ENCODE measurements at regions not wholly inside any gene's neighbourhood (a gene's known extent, or its start where the extent isn't known, plus 50 kb on each side); places are given as distances from the start of the nearest gene placed in this dataset.

DNA sequence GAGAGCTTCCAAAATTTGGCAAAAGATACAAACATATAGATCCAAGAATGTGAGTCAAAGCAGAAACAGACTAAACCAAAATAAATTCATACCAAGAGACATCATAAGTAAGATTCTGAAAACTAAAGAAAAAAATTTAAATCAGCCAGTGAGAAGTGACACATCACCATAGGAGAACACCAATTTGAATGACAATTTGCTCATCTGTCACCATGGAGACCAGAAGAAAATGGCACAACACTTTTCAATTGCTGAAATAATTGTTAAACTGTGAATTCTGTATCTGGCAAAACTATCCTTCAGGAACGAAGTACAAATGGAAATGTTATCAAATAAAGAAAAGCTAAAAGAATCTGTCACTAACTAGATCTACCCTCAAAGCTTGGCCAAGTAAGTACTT lies 864.3 kb downstream of the BRD1 start:
- H3K4me3 ChIP-seq (replicated peaks; ENCODE audit: insufficient read depth, low read length) = no peak overlapping the region
- DNase-seq (ENCODE audit: low read depth in 1 of 2, low spot score in 1 of 2) = no peak
- no peak for TF ChIP-seq GABPA (IDR thresholded peaks at IDR 0.05; ENCODE audit: low read depth)
- no peaks in the 10 kb centered on the region for H3K27me3 ChIP-seq (ENCODE audit: insufficient read depth, poor library complexity, severe bottlenecking)
- no peak overlapping the region for H3K27ac ChIP-seq (replicated peaks)

DNA sequence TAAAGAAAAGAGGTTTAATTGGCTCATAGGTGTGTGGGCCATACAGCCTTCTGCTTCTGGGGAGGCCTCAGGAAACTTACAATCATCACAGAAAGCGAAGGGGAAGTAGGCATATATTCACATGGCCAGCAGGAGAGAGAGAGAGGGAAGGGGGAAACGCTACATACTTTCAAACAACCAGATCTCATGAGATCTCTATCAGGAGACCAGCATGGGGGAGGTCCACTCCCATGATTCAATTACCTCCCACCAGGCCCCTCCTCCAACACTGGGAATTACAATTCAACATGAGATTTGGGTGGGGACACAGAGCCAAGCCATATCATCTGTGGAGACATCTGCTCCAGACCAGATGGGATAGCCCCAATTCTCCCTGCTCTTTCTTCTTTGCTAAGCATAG lies 866.0 kb downstream of the BRD1 start:
- no peak overlapping the region for H3K4me3 ChIP-seq (replicated peaks; ENCODE audit: insufficient read depth, low read length)
- no peak for DNase-seq (ENCODE audit: low read depth in 1 of 2, low spot score in 1 of 2)
- no peak overlapping the region for H3K27ac ChIP-seq (replicated peaks)
- TF ChIP-seq GABPA (IDR thresholded peaks at IDR 0.05; ENCODE audit: low read depth) (no peak), SPI1 (IDR thresholded peaks at IDR 0.05; ENCODE audit: borderline replicate concordance, low read depth) (no peak), POLR2AphosphoS5 (IDR thresholded peaks at IDR 0.05; ENCODE audit: low read depth) (no peak)
- TF ChIP-seq, protein P1, sequence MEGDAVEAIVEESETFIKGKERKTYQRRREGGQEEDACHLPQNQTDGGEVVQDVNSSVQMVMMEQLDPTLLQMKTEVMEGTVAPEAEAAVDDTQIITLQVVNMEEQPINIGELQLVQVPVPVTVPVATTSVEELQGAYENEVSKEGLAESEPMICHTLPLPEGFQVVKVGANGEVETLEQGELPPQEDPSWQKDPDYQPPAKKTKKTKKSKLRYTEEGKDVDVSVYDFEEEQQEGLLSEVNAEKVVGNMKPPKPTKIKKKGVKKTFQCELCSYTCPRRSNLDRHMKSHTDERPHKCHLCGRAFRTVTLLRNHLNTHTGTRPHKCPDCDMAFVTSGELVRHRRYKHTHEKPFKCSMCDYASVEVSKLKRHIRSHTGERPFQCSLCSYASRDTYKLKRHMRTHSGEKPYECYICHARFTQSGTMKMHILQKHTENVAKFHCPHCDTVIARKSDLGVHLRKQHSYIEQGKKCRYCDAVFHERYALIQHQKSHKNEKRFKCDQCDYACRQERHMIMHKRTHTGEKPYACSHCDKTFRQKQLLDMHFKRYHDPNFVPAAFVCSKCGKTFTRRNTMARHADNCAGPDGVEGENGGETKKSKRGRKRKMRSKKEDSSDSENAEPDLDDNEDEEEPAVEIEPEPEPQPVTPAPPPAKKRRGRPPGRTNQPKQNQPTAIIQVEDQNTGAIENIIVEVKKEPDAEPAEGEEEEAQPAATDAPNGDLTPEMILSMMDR (IDR thresholded peaks at IDR 0.05; ENCODE audit: insufficient read depth, low read length) = no peak
- TF ChIP-seq, protein P2, sequence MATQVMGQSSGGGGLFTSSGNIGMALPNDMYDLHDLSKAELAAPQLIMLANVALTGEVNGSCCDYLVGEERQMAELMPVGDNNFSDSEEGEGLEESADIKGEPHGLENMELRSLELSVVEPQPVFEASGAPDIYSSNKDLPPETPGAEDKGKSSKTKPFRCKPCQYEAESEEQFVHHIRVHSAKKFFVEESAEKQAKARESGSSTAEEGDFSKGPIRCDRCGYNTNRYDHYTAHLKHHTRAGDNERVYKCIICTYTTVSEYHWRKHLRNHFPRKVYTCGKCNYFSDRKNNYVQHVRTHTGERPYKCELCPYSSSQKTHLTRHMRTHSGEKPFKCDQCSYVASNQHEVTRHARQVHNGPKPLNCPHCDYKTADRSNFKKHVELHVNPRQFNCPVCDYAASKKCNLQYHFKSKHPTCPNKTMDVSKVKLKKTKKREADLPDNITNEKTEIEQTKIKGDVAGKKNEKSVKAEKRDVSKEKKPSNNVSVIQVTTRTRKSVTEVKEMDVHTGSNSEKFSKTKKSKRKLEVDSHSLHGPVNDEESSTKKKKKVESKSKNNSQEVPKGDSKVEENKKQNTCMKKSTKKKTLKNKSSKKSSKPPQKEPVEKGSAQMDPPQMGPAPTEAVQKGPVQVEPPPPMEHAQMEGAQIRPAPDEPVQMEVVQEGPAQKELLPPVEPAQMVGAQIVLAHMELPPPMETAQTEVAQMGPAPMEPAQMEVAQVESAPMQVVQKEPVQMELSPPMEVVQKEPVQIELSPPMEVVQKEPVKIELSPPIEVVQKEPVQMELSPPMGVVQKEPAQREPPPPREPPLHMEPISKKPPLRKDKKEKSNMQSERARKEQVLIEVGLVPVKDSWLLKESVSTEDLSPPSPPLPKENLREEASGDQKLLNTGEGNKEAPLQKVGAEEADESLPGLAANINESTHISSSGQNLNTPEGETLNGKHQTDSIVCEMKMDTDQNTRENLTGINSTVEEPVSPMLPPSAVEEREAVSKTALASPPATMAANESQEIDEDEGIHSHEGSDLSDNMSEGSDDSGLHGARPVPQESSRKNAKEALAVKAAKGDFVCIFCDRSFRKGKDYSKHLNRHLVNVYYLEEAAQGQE (IDR thresholded peaks at IDR 0.05; ENCODE audit: insufficient replicate concordance, low read depth) = no peak
- no peaks in the 10 kb centered on the region for H3K27me3 ChIP-seq (ENCODE audit: insufficient read depth, poor library complexity, severe bottlenecking)

DNA sequence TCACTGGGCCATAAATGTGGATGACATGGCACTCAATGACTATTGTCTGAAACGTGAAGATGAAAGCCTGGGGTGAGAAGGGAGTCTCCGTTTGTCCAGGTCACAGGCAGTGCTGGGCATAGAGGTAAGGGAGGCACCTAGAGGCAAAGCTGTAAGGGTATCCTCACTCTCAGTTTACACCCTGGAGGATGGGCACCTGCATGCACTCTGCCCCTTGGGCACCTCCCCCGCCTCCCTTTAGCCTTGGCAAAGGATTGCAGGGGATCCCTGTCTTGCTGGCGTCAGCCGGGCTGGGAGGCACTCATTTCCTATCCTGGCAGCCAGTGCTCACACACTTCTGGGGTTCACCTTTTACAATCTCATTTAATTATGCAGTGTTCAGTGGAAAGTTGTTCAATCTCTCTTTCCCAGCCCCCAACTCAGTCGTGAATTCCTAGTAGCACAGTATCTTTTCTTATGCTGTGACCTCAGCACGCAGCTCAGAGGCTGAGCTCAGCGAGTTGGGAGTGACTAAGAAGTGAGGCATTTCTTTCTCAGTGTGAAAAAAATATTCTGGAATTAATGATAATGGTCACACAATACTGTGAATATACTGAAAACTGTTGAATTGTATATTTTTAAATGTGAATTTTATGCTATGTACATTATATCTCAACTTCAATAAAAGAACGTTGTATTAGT lies 866.6 kb downstream of the BRD1 start:
- TF ChIP-seq GABPA (IDR thresholded peaks at IDR 0.05; ENCODE audit: low read depth) (no peak), POLR2AphosphoS5 (IDR thresholded peaks at IDR 0.05; ENCODE audit: low read depth) (no peak), SPI1 (IDR thresholded peaks at IDR 0.05; ENCODE audit: borderline replicate concordance, low read depth) (no peak)
- TF ChIP-seq, protein P2 (IDR thresholded peaks at IDR 0.05; ENCODE audit: insufficient replicate concordance, low read depth) = no peak
- TF ChIP-seq, protein P1 (IDR thresholded peaks at IDR 0.05; ENCODE audit: insufficient read depth, low read length) = no peak
- no peaks in the 10 kb centered on the region for H3K27me3 ChIP-seq (ENCODE audit: insufficient read depth, poor library complexity, severe bottlenecking)
- no peak overlapping the region for H3K4me3 ChIP-seq (replicated peaks; ENCODE audit: insufficient read depth, low read length)
- H3K27ac ChIP-seq (replicated peaks) = no peak overlapping the region
- DNase-seq (ENCODE audit: low read depth in 1 of 2, low spot score in 1 of 2) = no peak

DNA sequence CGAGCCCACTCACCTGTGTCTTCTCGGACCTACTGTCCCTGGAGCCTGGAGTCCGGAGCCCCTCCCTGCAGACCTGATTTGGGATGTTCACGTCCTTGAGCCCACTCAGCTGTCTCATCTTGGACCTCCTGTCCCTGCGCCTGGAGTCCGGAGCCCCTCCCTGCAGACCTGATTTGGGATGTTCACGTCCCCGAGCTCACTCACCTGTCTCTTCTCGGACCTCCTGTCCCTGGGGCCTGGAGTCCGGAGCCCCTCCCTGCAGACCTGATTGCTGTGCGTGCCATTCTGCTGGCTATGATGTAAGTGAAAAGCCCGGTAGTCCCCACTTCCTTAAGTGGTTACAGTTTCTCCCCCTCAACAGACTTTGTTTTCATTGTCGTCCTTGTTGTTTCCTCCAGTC lies 867.1 kb downstream of the BRD1 start:
- Histone ChIP-seq H3K4me3 (replicated peaks; ENCODE audit: insufficient read depth, low read length) (no peak overlapping the region), H3K27ac (replicated peaks) (no peak overlapping the region), H3K27me3 (ENCODE audit: insufficient read depth, poor library complexity, severe bottlenecking) (no peaks in the 10 kb centered on the region)
- TF ChIP-seq SPI1 (IDR thresholded peaks at IDR 0.05; ENCODE audit: borderline replicate concordance, low read depth) (no peak), GABPA (IDR thresholded peaks at IDR 0.05; ENCODE audit: low read depth) (no peak), POLR2AphosphoS5 (IDR thresholded peaks at IDR 0.05; ENCODE audit: low read depth) (no peak)
- TF ChIP-seq, protein P2 (IDR thresholded peaks at IDR 0.05; ENCODE audit: insufficient replicate concordance, low read depth) = no peak
- TF ChIP-seq, protein P1 (IDR thresholded peaks at IDR 0.05; ENCODE audit: insufficient read depth, low read length) = no peak
- no peak for DNase-seq (ENCODE audit: low read depth in 1 of 2, low spot score in 1 of 2)

All from HL-60 (cell line).